ENCODE measurements at regions not wholly inside any gene's neighbourhood (a gene's known extent, or its start where the extent isn't known, plus 50 kb on each side); places are given as distances from the start of the nearest gene placed in this dataset.

GRCh38 chr1:244219802-244220201 is 168.7 kb downstream of the ZBTB18 start:
- TF ChIP-seq CTCF (IDR thresholded peaks at IDR 0.05; ENCODE audit: insufficient read depth, low read length, poor library complexity, severe bottlenecking): no peak
- Histone ChIP-seq H3K36me3 (ENCODE audit: control insufficient read depth, insufficient read depth, low read length) (no peaks in the 10 kb centered on the region), H3K27me3 (replicated peaks; ENCODE audit: control insufficient read depth, insufficient read depth, low read length) (no peaks in the 10 kb centered on the region; the same call in 1 of the 2 replicates), H3K4me3 (replicated peaks; ENCODE audit: low read depth, low read length) (no peak overlapping the region)
- no peak for DNase-seq (ENCODE audit: extremely low read depth, insufficient read length)

GRCh38 chr1:244220410-244220809 is 169.3 kb downstream of the ZBTB18 start:
- Histone ChIP-seq H3K36me3 (ENCODE audit: control insufficient read depth, insufficient read depth, low read length) (no peaks in the 10 kb centered on the region), H3K27me3 (replicated peaks; ENCODE audit: control insufficient read depth, insufficient read depth, low read length) (no peaks in the 10 kb centered on the region; the same call in 1 of the 2 replicates), H3K4me3 (replicated peaks; ENCODE audit: low read depth, low read length) (no peak overlapping the region)
- no peak for DNase-seq (ENCODE audit: extremely low read depth, insufficient read length)
- TF ChIP-seq CTCF (IDR thresholded peaks at IDR 0.05; ENCODE audit: insufficient read depth, low read length, poor library complexity, severe bottlenecking): no peak

DNA sequence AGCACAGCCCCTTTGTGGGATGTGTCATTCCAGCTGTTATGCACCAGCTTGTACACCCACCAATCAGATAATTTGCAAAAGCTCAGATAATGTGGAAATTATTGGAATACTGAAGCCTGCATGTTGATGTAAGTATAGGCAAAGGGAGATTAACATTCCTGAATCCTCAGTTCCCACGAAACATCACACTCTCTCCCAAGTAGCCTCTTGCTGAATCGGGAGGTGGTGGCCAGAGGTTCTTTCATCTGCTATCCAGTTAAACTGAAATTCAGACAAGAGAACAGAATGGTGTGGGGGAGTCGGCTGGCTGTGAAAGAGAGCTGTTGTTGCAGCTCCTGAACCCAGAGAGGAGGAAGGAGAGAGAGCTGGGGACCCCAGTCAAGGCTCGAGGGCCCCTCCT is 170.9 kb downstream of the ZBTB18 start:
- no peak for DNase-seq (ENCODE audit: extremely low read depth, insufficient read length)
- no peaks in the 10 kb centered on the region; the same call in 1 of the 2 replicates for H3K27me3 ChIP-seq (replicated peaks; ENCODE audit: control insufficient read depth, insufficient read depth, low read length)
- TF ChIP-seq CTCF (IDR thresholded peaks at IDR 0.05; ENCODE audit: insufficient read depth, low read length, poor library complexity, severe bottlenecking): no peak
- no peaks in the 10 kb centered on the region for H3K36me3 ChIP-seq (ENCODE audit: control insufficient read depth, insufficient read depth, low read length)
- no peak overlapping the region for H3K4me3 ChIP-seq (replicated peaks; ENCODE audit: low read depth, low read length)

DNA sequence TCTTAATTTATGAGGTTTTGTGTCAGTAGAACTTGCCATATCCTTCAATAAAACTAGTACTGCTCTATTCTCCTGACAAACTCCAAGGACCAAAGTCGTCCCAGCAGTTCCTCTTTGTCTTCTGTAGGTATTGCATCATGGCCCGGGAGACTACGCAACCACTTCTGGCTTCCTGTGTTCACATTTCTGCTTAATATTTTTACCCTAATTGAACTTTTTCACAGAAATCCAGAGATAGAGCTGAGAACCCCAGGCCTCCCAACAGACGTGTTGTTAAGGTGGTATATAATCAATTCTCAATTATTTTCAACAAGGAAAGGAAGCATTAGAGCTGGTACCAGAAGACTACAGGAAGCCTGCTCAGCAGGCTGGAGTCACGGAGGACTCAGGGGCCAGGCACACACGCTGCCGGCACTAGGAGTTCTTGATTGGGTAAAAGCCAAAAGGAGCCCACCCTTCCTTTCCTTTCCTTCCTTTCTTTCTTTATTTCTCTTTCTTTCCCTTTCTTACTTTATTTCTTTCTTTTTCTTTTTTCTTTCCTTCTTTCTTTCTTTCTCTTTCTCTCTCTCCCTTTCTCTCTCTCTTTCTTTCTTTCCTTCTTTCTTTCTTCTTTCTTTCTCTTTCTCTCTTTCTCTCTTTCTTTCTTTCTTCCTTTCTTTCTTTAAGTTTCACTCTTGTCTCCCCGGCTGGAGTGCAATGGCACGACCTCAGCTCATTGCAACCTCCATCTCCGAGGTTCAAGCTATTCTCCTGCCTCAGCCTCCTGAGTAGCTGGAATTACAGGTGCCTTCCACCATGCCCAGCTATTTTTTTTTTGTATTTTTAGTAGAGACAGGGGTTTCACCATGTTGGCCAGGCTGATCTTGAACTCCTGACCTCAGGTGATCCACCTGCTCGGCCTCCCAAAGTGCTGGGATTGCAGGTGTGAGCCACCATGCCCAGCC is 173.7 kb downstream of the ZBTB18 start:
- TF ChIP-seq CTCF (IDR thresholded peaks at IDR 0.05; ENCODE audit: insufficient read depth, low read length, poor library complexity, severe bottlenecking): no peak
- H3K36me3 ChIP-seq (ENCODE audit: control insufficient read depth, insufficient read depth, low read length): no peaks in the 10 kb centered on the region
- no peak overlapping the region for H3K4me3 ChIP-seq (replicated peaks; ENCODE audit: low read depth, low read length)
- DNase-seq (ENCODE audit: extremely low read depth, insufficient read length): no peak
- H3K27me3 ChIP-seq (replicated peaks; ENCODE audit: control insufficient read depth, insufficient read depth, low read length): no peaks in the 10 kb centered on the region

DNA sequence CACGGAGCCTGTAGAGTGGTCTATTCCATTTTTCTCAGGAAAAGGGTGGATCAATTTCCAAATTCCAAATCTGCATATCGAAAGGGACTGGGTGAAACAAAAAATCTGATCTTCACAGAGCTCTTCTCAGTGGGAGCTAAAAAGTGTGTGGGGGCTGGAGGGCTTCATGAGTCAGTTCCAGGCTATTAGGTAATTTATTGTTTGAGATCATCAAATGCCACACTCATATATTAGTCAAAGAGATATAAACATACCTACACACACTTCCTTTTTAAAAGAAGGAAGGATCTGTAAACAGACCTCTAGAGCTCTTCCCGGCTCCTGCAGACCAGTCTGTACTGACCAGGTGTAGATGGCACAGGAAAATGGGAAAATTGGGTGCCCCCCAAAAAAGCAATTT is 175.4 kb downstream of the ZBTB18 start:
- H3K4me3 ChIP-seq (replicated peaks; ENCODE audit: low read depth, low read length): no peak overlapping the region
- H3K27me3 ChIP-seq (replicated peaks; ENCODE audit: control insufficient read depth, insufficient read depth, low read length): no peaks in the 10 kb centered on the region
- H3K36me3 ChIP-seq (ENCODE audit: control insufficient read depth, insufficient read depth, low read length): no peaks in the 10 kb centered on the region
- DNase-seq (ENCODE audit: extremely low read depth, insufficient read length): no peak
- no peak for TF ChIP-seq CTCF (IDR thresholded peaks at IDR 0.05; ENCODE audit: insufficient read depth, low read length, poor library complexity, severe bottlenecking)
